H1 (cell line): ENCODE measurements at regions not wholly inside any gene's neighbourhood (a gene's known extent, or its start where the extent isn't known, plus 50 kb on each side); places are given as distances from the start of the nearest gene placed in this dataset.

ENCODE experiments used
- CTCF ChIA-PET: fragments of 300-600 bp; sonication (Branson Sonifier 250); formaldehyde crosslinking; loops from one replicate; lab custom pipeline; 2021; ENCODE audit not compliant: partially characterized antibody; lab: Charles Lee
- POLR2A ChIA-PET: fragments of 300-600 bp; sonication (Branson Sonifier 250); formaldehyde crosslinking; loops from one replicate; lab custom pipeline; 2021; ENCODE audit warnings: inconsistent platforms; ENCODE audit not compliant: partially characterized antibody; lab: Charles Lee
- DNase-seq, 2 experiments: peaks; one replicate each; pipeline versions ENCODE4 v3.0.0 to v3.0.0-alpha.2; 2010 to 2022; ENCODE audit warnings: low spot score in 2 of 2, low read depth in 1 of 2, mixed read lengths in 1 of 2
- FAIRE-seq: peaks from 2 replicates; lab custom pipeline; 2011; peaks lifted over from hg19 to GRCh38; lab: Jason Lieb, UNC
- H2AFZ ChIP-seq: 2 replicates; pipeline ENCODE4 v1.8.1; 2012; ENCODE audit warnings: low read length, inconsistent platforms
- H2AK5ac ChIP-seq: 2 replicates; pipeline ENCODE4 v1.6.1; 2013; ENCODE audit warnings: low read depth, low read length
- H2BK120ac ChIP-seq: replicated peaks from 2 replicates; pipeline ENCODE3; 2013; ENCODE audit warnings: low read depth, low read length, inconsistent platforms
- H2BK12ac ChIP-seq: 2 replicates; pipeline ENCODE4 v1.6.1; 2013; ENCODE audit warnings: low read depth, low read length
- H2BK15ac ChIP-seq: 2 replicates; pipeline ENCODE4 v1.6.1; 2013; ENCODE audit warnings: low read length
- H2BK20ac ChIP-seq: 2 replicates; pipeline ENCODE4 v1.6.1; 2013; ENCODE audit warnings: low read length
- H2BK5ac ChIP-seq: 2 replicates; pipeline ENCODE4 v1.6.1; 2013; ENCODE audit warnings: low read depth, low read length
- H3K14ac ChIP-seq: 2 replicates; pipeline ENCODE4 v1.6.1; 2013; ENCODE audit warnings: inconsistent platforms; ENCODE audit not compliant: insufficient read length
- H3K18ac ChIP-seq: 2 replicates; pipeline ENCODE4 v1.6.1; 2013; ENCODE audit warnings: low read length; ENCODE audit errors: extremely low read depth
- H3K23ac ChIP-seq: 2 replicates; pipeline ENCODE4 v1.6.1; 2013; ENCODE audit warnings: inconsistent platforms; ENCODE audit not compliant: insufficient read length
- H3K23me2 ChIP-seq: 2 replicates; pipeline ENCODE4 v1.6.1; 2013; ENCODE audit warnings: low read depth, low read length
- H3K27ac ChIP-seq: 2 replicates; pipeline ENCODE4 v1.6.1; 2011; ENCODE audit warnings: low read depth, low read length, inconsistent platforms
- H3K27me3 ChIP-seq, 4 experiments: replicated peaks in 1 of 4; 1 replicate in 1 of 4; 2 replicates in 3 of 4; pipeline versions ENCODE4 v1.6.1 to v1.8.1; 2011 to 2013; ENCODE audit warnings: low read length in 3 of 4, mild to moderate bottlenecking in 3 of 4, inconsistent platforms in 2 of 4, mixed read lengths in 2 of 4, moderate library complexity in 1 of 4; ENCODE audit not compliant: control insufficient read depth in 3 of 4, insufficient read depth in 3 of 4; ENCODE audit errors: extremely low read depth in 1 of 4
- H3K36me3 ChIP-seq, 4 experiments: 2 replicates each; pipeline versions ENCODE4 v1.6.1 to v1.8.1; 2011 to 2013; ENCODE audit warnings: mild to moderate bottlenecking in 4 of 4, low read length in 3 of 4, moderate library complexity in 2 of 4, control low read depth in 1 of 4, inconsistent platforms in 1 of 4; ENCODE audit not compliant: insufficient read depth in 4 of 4, control insufficient read depth in 2 of 4
- H3K4ac ChIP-seq: replicated peaks from 2 replicates; pipeline ENCODE3; 2013; ENCODE audit warnings: low read length, low read depth, mixed read lengths, inconsistent platforms; ENCODE audit not compliant: insufficient read length
- H3K4me1 ChIP-seq, 4 experiments: replicated peaks in 1 of 4; 1 replicate in 1 of 4; 2 replicates in 3 of 4; pipeline versions ENCODE4 v1.6.1 to v1.8.1; 2011 to 2013; ENCODE audit warnings: low read length in 3 of 4, inconsistent platforms in 2 of 4, mixed read lengths in 1 of 4; ENCODE audit not compliant: insufficient read depth in 4 of 4, control insufficient read depth in 3 of 4
- H3K4me2 ChIP-seq, 2 experiments: 2 replicates each; pipeline versions ENCODE4 v1.6.1 to v1.8.1; 2011 to 2013; ENCODE audit warnings: low read depth in 2 of 2, low read length in 2 of 2, control low read depth in 1 of 2, inconsistent platforms in 1 of 2, mild to moderate bottlenecking in 1 of 2; ENCODE audit not compliant: insufficient read depth in 1 of 2
- H3K4me3 ChIP-seq, 4 experiments: fragments of 200-600, 300-600 bp in 1 of 4; sonication (generic), shearing (Covaris generic), sonication (Bioruptor Twin) in 1 of 4; 2 replicates each; pipeline versions ENCODE4 v1.5.1 to v1.8.1; 2011 to 2016; ENCODE audit warnings: low read length in 4 of 4, low read depth in 3 of 4, control low read depth in 2 of 4, inconsistent platforms in 2 of 4, mild to moderate bottlenecking in 2 of 4, mixed read lengths in 1 of 4, moderate library complexity in 1 of 4; ENCODE audit not compliant: insufficient read depth in 2 of 4; ENCODE audit errors: extremely low read depth in 1 of 4
- H3K56ac ChIP-seq: replicated peaks from 2 replicates; pipeline ENCODE3; 2013; ENCODE audit warnings: low read depth, mild to moderate bottlenecking, mixed read lengths, low read length, inconsistent platforms; ENCODE audit not compliant: insufficient read length
- H3K79me1 ChIP-seq: 2 replicates; pipeline ENCODE4 v1.6.1; 2013; ENCODE audit warnings: low read depth, low read length, control low read depth
- H3K79me2 ChIP-seq, 2 experiments: 2 replicates each; pipeline versions ENCODE4 v1.6.1 to v1.8.1; 2012 to 2013; ENCODE audit warnings: low read length in 2 of 2, mild to moderate bottlenecking in 2 of 2, inconsistent platforms in 1 of 2; ENCODE audit not compliant: insufficient read depth in 2 of 2, control insufficient read depth in 1 of 2
- H3K9ac ChIP-seq, 4 experiments: replicated peaks in 1 of 4; 1 replicate in 1 of 4; 2 replicates in 3 of 4; pipeline versions ENCODE4 v1.6.1 to v1.8.1; 2011 to 2013; ENCODE audit warnings: low read depth in 3 of 4, low read length in 3 of 4, control low read depth in 2 of 4, mild to moderate bottlenecking in 2 of 4, moderate library complexity in 2 of 4, inconsistent platforms in 1 of 4; ENCODE audit errors: extremely low read depth in 1 of 4
- H3K9me3 ChIP-seq, 2 experiments: 2 replicates each; pipeline versions ENCODE4 v1.6.1 to v1.8.1; 2012 to 2013; ENCODE audit warnings: mild to moderate bottlenecking in 2 of 2, moderate library complexity in 2 of 2, control low read depth in 1 of 2, inconsistent platforms in 1 of 2, low read depth in 1 of 2, low read length in 1 of 2, mixed read lengths in 1 of 2; ENCODE audit not compliant: insufficient read depth in 2 of 2
- H4K20me1 ChIP-seq, 2 experiments: replicated peaks in 1 of 2; 2 replicates each; pipeline versions ENCODE3 to v1.8.1; 2011 to 2013; ENCODE audit warnings: inconsistent platforms in 2 of 2, low read length in 2 of 2, mild to moderate bottlenecking in 1 of 2; ENCODE audit not compliant: insufficient read depth in 2 of 2, control insufficient read depth in 1 of 2
- H4K5ac ChIP-seq: 2 replicates; pipeline ENCODE4 v1.6.1; 2013; ENCODE audit warnings: low read length, low read depth, mixed read lengths, inconsistent platforms; ENCODE audit not compliant: insufficient read length
- H4K8ac ChIP-seq: 2 replicates; pipeline ENCODE4 v1.8.0; 2013; ENCODE audit warnings: mild to moderate bottlenecking, moderate library complexity, low read length, inconsistent platforms; ENCODE audit not compliant: insufficient read depth; ENCODE audit errors: extremely low read depth
- H4K91ac ChIP-seq: replicated peaks from 2 replicates; pipeline ENCODE3; 2013; ENCODE audit warnings: low read length, mixed read lengths, inconsistent platforms; ENCODE audit not compliant: insufficient read length
- BRCA1 ChIP-seq: IDR thresholded peaks from 2 replicates; pipeline ENCODE4 v1.6.1; 2012; ENCODE audit warnings: low read depth, low read length, improper control_type of control experiment
- POLR2AphosphoS5 ChIP-seq: IDR thresholded peaks from 2 replicates; pipeline ENCODE4 v1.6.1; 2011; ENCODE audit warnings: low read depth, low read length
- SP4 ChIP-seq: IDR thresholded peaks from 2 replicates; pipeline ENCODE4 v1.6.1; 2012; ENCODE audit warnings: low read length, inconsistent platforms
- TAF7 ChIP-seq: optimal IDR thresholded peaks from 2 replicates; pipeline ENCODE3; 2011; ENCODE audit warnings: low read depth, mild to moderate bottlenecking, inconsistent platforms, low read length, moderate library complexity, borderline replicate concordance
- TBP ChIP-seq: IDR thresholded peaks from 2 replicates; pipeline ENCODE4 v1.6.1; 2011; ENCODE audit warnings: low read depth, low read length, improper control_type of control experiment
- TEAD4 ChIP-seq: IDR thresholded peaks from 2 replicates; pipeline ENCODE4 v1.6.1; 2012; ENCODE audit warnings: low read depth, low read length, inconsistent platforms, mixed read lengths
- WGBS, 2 experiments: shearing (Covaris generic) in 1 of 2; methylation state at CpG; one replicate each; pipeline versions ENCODE4 v1.1.6 to v1.1.7; 2013 to 2015; ENCODE audit warnings: low lambda C conversion rate in 2 of 2, mixed read lengths in 2 of 2, inconsistent platforms in 1 of 2, low coverage in 1 of 2, missing lambda C conversion rate in 1 of 2; ENCODE audit not compliant: insufficient replicate concordance in 2 of 2, insufficient coverage in 1 of 2, insufficient read length in 1 of 2; ENCODE audit errors: extremely low coverage in 1 of 2, missing lambda C conversion rate in 1 of 2; 5-methylcytosine and 5-hydroxymethylcytosine counted together
- TF ChIP-seq, protein P1 (sequence below): IDR thresholded peaks from 2 replicates; pipeline ENCODE4 v1.6.1; 2012; ENCODE audit warnings: low read length, inconsistent platforms
- TF ChIP-seq, protein P2 (sequence below): IDR thresholded peaks from 2 replicates; pipeline ENCODE4 v1.6.1; 2012; ENCODE audit warnings: inconsistent platforms
- TF ChIP-seq, protein P3 (sequence below): IDR thresholded peaks from 2 replicates; pipeline ENCODE4 v1.6.1; 2012; ENCODE audit warnings: inconsistent platforms

DNA sequence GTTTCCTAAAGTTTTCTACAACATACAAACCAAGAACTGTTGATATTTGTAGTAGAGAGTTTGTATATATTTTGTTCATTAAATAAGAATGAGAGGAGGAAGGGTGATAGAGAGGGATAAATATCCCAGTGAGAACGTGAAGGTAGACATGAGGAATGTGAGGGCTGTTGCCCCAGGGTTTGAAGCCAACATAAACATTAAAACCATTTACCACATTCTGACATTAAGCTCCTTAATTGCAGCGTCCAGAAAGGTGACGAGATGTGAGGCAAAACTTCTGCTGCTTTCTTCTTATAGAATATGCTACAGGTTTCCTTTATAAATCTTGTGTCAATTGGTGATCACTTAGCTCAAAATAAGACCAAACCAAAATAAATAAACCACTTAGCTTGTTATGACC is 267.8 kb upstream of the CNTN4 start:
- no peaks in the 10 kb centered on the region for H3K4me1 ChIP-seq
- H2BK5ac ChIP-seq: no peak overlapping the region
- ChIA-PET CTCF (no interaction called here), POLR2A (no interaction called here)
- H3K23ac ChIP-seq: no peak overlapping the region
- H3K79me1 ChIP-seq: no peaks in the 10 kb centered on the region
- H3K4ac ChIP-seq: no peak overlapping the region
- H3K4me2 ChIP-seq: no peak overlapping the region
- no peaks in the 10 kb centered on the region; a peak in 1 of 8 replicates for H3K36me3 ChIP-seq
- no peak overlapping the region for H4K5ac ChIP-seq
- no peak overlapping the region for H3K18ac ChIP-seq
- H3K23me2 ChIP-seq: no peaks in the 10 kb centered on the region
- no peak overlapping the region for H4K91ac ChIP-seq
- no peak overlapping the region for H3K4me3 ChIP-seq
- H2BK20ac ChIP-seq: no peak overlapping the region
- H4K20me1 ChIP-seq: no peaks in the 10 kb centered on the region
- H2BK120ac ChIP-seq: no peak overlapping the region
- no peaks in the 10 kb centered on the region for H3K27me3 ChIP-seq
- H3K79me2 ChIP-seq: no peaks in the 10 kb centered on the region
- H3K27ac ChIP-seq: no peak overlapping the region
- H2BK15ac ChIP-seq: no peak overlapping the region
- H3K56ac ChIP-seq: no peak overlapping the region
- no peak overlapping the region for H2AK5ac ChIP-seq
- no peak overlapping the region for H2BK12ac ChIP-seq
- FAIRE-seq: no peak
- 83 to 100% methylated on average over 1 to 3 of the region's 3 CpGs for WGBS, 2 experiments
- no peak overlapping the region for H4K8ac ChIP-seq
- no peak overlapping the region for H3K14ac ChIP-seq
- TF ChIP-seq BRCA1 (no peak), TAF7 (no peak), TBP (no peak), SP4 (no peak), POLR2AphosphoS5 (no peak), TEAD4 (no peak)
- TF ChIP-seq, protein P1, sequence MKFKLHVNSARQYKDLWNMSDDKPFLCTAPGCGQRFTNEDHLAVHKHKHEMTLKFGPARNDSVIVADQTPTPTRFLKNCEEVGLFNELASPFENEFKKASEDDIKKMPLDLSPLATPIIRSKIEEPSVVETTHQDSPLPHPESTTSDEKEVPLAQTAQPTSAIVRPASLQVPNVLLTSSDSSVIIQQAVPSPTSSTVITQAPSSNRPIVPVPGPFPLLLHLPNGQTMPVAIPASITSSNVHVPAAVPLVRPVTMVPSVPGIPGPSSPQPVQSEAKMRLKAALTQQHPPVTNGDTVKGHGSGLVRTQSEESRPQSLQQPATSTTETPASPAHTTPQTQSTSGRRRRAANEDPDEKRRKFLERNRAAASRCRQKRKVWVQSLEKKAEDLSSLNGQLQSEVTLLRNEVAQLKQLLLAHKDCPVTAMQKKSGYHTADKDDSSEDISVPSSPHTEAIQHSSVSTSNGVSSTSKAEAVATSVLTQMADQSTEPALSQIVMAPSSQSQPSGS: no peak
- TF ChIP-seq, protein P2, sequence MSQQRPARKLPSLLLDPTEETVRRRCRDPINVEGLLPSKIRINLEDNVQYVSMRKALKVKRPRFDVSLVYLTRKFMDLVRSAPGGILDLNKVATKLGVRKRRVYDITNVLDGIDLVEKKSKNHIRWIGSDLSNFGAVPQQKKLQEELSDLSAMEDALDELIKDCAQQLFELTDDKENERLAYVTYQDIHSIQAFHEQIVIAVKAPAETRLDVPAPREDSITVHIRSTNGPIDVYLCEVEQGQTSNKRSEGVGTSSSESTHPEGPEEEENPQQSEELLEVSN: no peak
- TF ChIP-seq, protein P3, sequence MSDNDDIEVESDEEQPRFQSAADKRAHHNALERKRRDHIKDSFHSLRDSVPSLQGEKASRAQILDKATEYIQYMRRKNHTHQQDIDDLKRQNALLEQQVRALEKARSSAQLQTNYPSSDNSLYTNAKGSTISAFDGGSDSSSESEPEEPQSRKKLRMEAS: no peak
- H3K9me3 ChIP-seq: no peaks in the 10 kb centered on the region
- H3K9ac ChIP-seq: no peak overlapping the region
- no peak for DNase-seq
- H2AFZ ChIP-seq: no peak overlapping the region
